Body of pancreas (tissue), 4 donors: ENCODE measurements at regions not wholly inside any gene's neighbourhood (a gene's known extent, or its start where the extent isn't known, plus 50 kb on each side); places are given as distances from the start of the nearest gene placed in this dataset.

Source experiments
- CTCF ChIP-seq, 7 experiments: fragments of 450-650 bp in 4 of 7; fragments of 200-600 bp in 3 of 7; sonication (generic) in 3 of 7; IDR thresholded peaks; one replicate each; pipeline ENCODE4 v1.5.1; 2016 to 2019; ENCODE audit warnings: antibody characterized with exemption in 7 of 7
- POLR2A ChIP-seq, 3 donors: fragments of 450-650 bp; IDR thresholded peaks; one replicate each; pipeline ENCODE4 v1.6.1; 2016; ENCODE audit warnings: antibody characterized with exemption in 3 of 3, mild to moderate bottlenecking in 2 of 3

- TF ChIP-seq POLR2A (IDR thresholded peaks at IDR 0.05) (no peak), CTCF (IDR thresholded peaks at IDR 0.05) (no peak)
Measured at GRCh38 chr15:35596285-35596684, 50.3 kb upstream of the DPH6 start.
